ENCODE measurements at regions not wholly inside any gene's neighbourhood (a gene's known extent, or its start where the extent isn't known, plus 50 kb on each side); places are given as distances from the start of the nearest gene placed in this dataset.

- H3K4me3 ChIP-seq (ENCODE audit: low read depth, low read length): no peak overlapping the region
- TF ChIP-seq, protein P1, sequence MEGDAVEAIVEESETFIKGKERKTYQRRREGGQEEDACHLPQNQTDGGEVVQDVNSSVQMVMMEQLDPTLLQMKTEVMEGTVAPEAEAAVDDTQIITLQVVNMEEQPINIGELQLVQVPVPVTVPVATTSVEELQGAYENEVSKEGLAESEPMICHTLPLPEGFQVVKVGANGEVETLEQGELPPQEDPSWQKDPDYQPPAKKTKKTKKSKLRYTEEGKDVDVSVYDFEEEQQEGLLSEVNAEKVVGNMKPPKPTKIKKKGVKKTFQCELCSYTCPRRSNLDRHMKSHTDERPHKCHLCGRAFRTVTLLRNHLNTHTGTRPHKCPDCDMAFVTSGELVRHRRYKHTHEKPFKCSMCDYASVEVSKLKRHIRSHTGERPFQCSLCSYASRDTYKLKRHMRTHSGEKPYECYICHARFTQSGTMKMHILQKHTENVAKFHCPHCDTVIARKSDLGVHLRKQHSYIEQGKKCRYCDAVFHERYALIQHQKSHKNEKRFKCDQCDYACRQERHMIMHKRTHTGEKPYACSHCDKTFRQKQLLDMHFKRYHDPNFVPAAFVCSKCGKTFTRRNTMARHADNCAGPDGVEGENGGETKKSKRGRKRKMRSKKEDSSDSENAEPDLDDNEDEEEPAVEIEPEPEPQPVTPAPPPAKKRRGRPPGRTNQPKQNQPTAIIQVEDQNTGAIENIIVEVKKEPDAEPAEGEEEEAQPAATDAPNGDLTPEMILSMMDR (IDR thresholded peaks at IDR 0.05; ENCODE audit: control insufficient read depth, extremely low read depth, insufficient read depth): no peak
- DNase-seq (ENCODE audit: low read depth): no peak
Measured at GRCh38 chr10:14408139-14408538, 77.4 kb upstream of the FRMD4A start.

- TF ChIP-seq, protein P1 (IDR thresholded peaks at IDR 0.05; ENCODE audit: control insufficient read depth, extremely low read depth, insufficient read depth): no peak
- peak; percentile 75 for DNase-seq (ENCODE audit: low read depth)
- H3K4me3 ChIP-seq (ENCODE audit: low read depth, low read length): no peak overlapping the region
Measured at GRCh38 chr10:14407567-14407966, 76.8 kb upstream of the FRMD4A start.

DNA sequence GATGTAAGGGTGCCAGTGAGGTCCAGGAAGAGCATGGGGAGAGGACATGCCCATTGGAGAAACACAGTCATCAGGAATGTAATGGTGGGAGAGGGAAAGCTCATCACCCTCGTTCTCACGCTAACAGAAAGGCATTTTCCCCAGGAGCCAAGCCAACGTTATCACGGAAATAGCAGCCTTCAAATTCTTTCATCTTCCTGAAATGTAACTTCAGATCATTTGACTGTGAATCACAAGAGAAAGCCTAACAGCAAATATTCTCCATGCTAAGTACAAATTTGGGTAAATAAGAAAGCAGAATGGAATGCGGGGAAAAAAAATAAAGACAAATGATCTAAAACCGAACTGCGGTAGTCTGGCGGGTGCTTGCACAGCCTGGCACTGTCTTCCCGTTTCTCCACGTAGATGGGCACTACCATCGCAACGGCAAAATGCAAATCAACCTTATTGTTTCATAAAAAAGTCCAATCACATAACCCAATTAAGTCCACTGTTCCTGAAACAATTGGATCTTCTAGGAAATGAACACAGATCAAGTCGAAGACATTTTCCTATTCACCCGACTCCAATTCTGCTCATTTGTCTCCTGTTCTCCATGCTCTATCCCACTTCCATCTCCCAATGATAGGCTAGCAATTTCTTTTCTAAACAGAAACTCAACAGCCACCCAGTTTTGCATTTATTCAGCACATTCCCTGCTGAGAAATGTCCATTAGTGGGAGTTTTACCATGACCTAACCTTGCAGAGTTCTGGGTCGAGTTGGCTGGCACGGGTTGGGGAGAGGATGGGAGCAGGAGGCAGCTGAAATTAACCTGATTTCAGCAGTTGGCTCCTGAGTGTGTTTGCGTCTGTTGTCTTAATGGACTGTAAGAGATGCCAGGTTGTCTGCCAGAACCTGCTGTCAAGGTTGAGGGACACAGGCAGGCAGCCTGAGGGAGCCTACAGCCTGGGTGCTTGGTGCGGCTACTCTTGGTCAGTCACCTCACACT lies 74.6 kb upstream of the FRMD4A start:
- TF ChIP-seq, protein P1 (IDR thresholded peaks at IDR 0.05; ENCODE audit: control insufficient read depth, extremely low read depth, insufficient read depth): no peak
- DNase-seq (ENCODE audit: low read depth): no peak
- H3K4me3 ChIP-seq (ENCODE audit: low read depth, low read length): no peak overlapping the region

DNA sequence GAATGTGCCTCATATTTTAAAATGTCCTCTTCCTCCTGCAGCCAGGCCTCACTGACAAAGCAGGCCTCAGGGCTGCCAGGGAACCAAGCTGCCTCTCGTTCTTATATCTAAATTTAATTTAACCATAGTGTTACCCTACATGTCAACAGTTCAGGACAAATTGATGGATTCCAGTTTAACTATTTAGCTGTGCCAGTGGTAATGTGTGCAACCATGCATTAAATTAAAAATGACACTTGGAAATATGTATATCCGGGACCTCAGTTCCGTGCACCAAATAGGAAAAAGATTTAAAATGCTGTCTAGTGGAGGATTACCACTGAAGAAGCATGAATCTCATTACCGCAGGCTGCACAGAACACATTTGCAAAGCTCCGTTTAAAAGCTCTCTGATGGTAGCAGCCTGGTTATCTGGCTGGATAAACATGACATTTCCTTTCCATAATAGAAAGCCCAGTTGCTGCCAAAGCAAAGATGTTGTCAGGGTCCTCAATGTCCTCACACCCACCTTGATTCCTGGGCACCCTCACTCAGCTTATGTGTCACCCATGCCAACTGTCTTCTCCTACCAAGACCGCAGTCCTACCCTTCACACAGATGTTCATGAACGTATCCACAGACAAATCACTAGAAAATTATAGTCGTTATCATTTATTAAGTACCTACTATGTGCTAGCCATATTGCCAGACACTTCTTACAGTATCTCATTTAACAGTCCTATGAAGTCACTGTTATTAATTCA lies 73.3 kb upstream of the FRMD4A start:
- TF ChIP-seq, protein P1 (IDR thresholded peaks at IDR 0.05; ENCODE audit: control insufficient read depth, extremely low read depth, insufficient read depth): no peak
- no peak for DNase-seq (ENCODE audit: low read depth)
- H3K4me3 ChIP-seq (ENCODE audit: low read depth, low read length): no peak overlapping the region

GRCh38 chr10:14403359-14403758 lies 72.6 kb upstream of the FRMD4A start:
- no peak for DNase-seq (ENCODE audit: low read depth)
- no peak overlapping the region for H3K4me3 ChIP-seq (ENCODE audit: low read depth, low read length)
- TF ChIP-seq, protein P1 (IDR thresholded peaks at IDR 0.05; ENCODE audit: control insufficient read depth, extremely low read depth, insufficient read depth): no peak

GRCh38 chr10:14399641-14400040 lies 68.9 kb upstream of the FRMD4A start:
- TF ChIP-seq, protein P1 (IDR thresholded peaks at IDR 0.05; ENCODE audit: control insufficient read depth, extremely low read depth, insufficient read depth): no peak
- DNase-seq (ENCODE audit: low read depth): no peak
- H3K4me3 ChIP-seq (ENCODE audit: low read depth, low read length): no peak overlapping the region
